ENCODE measurements at regions not wholly inside any gene's neighbourhood (a gene's known extent, or its start where the extent isn't known, plus 50 kb on each side); places are given as distances from the start of the nearest gene placed in this dataset.

DNA sequence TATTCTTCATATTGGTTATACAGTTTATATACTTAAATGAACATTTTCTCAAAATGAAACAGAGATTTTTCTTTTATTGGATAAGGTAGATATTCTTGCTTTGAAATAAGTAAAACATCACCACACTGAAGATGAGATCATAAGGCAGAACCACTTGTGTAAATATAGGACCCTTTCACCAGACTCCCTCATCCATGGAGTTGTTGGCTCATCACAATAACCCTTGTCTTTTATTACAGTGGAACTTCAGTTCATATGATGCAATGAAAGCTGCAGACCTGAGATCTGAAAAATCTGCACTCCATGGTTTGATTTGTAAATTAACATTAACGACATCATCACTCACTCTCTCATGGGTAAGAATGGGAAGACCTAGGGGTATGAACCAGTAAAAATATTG is 51.9 kb upstream of the DBX2 start:
- no peak for DNase-seq

DNA sequence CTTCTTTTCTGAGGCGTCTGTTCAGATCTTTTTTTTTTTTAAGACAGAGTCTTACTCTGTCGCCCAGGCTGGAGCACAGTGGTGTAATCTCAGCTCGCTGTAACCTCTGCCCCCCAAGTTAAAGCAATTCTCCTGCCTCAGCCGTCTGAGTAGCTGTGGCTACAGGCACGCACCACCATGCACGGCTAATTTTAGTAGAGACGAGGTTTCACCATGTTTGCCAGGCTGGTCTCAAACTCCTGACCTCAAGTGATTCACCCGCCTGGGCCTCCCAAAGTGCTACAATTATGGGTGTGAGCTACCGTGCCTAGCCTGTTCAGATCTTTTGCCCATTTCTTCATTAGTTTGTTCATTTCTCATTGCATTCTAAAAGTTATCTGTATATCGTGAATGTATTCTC is 55.1 kb upstream of the DBX2 start:
- DNase-seq: no peak

DNA sequence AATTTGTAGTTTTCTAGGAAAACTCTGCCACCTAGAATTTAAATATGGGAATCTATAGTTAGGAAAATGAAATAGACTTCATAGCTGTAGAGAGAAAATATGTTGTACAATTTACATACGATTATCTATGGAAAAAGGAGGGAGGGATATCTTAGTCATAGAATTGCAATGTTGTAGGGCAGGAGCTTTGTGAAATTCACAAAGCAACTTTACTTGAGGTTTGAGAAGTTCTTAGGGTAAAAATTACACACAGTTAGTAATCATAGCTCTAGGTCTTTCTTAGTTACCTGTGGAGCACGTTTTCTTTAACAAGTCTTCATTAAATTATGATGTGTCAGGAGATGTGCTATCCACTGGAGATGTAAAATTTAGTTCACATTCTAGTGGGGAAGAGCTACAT is 61.4 kb upstream of the DBX2 start:
- DNase-seq: no peak

DNA sequence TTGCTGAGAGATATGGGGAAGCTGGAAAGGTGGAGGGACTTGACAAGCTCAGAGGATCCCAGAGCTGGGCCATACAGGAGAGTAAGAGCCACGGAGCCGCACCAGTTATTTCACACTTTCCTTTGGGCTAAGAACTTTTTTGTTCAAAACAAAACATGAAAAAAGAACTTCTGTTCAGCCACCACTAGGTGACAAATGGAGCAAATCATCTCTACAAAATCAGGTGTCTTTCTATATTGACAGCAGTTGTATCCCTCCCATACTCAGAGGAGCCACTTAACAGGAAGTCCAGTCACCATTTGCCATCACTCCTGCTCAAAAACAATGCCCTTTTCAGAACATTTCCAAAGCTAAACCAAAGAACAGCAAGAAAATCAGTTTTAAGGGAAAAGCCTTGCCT is 70.3 kb upstream of the DBX2 start:
- DNase-seq: no peak

DNA sequence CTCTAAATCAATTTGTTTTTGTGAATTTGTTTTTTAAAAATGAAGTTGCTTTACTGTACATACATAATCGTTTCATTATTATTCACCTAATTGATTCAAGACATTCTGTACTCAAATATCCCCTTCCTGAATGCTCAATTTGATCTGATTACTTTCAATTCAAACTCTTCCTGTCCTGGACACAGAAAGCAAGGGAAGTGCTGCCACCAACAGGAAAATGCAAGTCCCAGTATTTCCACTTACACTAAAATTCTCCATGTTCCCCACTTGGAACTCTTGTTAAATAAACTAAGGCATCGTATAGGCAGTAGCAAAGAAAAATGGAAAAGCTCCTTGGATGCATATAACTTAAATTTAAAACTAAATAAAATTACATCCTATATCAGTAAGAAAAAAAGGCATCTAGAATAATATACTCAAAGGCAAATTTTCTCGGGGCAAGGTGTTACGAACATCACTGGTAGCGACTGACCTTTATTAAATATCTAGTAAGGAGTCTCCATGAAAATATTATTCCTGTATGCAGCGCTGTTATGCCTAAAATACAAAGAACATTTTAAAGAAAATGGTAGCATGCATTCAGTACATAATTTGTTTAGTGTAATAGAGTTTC is 72.0 kb upstream of the DBX2 start:
- DNase-seq: no peak

DNA sequence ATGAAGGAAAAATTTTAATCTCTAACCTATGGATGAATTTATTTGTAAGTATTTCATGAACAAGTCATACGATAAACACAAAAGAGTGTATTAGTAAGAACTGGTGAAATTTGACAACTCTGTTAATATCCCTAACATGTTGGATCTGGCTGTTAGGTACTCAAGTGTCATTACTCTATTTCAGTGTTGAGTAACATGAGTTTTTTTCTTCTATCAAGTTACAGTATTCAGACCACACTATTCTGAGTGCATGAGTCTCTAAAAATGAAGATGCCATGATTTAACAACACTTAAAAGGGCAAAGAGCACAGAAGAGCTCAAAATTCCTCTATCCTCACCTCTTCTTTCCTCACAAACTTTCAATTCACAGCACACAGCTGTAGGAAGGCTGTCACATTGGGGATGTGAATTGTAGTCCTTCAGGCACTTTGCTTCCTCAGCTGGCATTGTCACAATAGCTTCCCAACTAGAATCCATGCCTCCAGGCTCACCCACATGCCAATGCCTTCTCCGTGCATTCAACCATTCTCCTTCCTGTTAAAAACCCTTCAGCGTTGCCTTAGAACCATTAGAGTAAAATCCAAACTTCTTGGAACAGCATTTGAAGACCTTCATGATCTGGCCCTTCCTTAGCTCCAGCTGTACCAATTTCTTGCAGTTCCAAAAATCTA is 73.7 kb upstream of the DBX2 start:
- no peak for DNase-seq

DNA sequence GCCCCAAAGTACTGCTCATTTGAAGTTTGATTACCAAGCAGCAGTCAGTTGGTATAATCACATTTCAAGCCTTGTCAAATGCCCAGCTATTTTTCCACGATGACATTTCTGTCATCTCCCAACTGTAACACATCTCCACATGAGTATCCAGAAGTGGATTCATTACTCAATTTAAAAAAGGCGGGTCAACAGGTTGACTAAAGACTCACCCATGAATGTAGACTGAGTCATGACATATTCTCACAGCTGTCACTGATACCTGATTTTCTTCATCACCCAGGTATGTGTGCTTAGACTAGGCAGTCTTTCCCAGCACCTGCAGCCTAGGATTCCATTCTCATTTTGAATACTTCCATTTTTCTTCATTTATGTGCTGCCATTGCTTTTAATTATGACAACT is 75.1 kb upstream of the DBX2 start:
- DNase-seq: no peak

DNA sequence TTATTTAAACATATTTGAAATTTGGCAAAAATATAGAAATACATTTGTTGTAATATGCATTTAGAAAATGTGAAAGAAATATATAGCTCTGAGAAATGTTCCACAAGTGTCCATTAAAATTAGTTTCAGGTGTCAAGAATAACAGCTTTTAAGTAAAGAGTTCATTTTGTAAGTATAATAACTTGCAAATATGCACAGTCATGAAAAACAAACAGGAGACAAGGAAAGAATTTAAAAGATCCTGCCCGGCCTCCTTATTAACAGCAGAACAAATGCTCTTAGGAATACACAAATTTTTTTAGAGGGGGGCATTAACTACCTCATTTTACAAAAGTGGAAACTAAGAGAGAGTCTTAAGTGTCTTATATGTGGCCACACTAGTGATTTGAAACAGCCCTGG is 77.7 kb upstream of the DBX2 start:
- DNase-seq: no peak

DNA sequence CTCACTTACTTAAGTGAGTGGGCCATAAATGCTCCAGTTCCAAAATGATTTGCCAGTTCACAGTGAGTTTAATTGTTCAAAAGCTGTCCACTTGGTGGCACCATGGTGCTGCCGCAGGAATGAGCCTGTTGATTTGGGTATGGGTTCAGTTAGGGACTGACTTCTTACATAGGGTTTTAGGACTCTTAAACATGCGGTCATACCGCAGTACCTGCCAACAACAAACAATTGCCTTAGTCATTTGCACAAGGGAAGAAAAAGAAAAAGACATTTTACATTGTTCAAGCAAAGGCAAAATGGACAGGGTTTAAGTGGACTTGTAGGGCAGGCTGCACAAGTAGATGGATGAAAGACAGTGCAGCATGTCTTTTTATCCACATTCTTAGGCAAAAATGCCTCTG is 80.0 kb upstream of the DBX2 start:
- peak; percentile 40 for DNase-seq

DNA sequence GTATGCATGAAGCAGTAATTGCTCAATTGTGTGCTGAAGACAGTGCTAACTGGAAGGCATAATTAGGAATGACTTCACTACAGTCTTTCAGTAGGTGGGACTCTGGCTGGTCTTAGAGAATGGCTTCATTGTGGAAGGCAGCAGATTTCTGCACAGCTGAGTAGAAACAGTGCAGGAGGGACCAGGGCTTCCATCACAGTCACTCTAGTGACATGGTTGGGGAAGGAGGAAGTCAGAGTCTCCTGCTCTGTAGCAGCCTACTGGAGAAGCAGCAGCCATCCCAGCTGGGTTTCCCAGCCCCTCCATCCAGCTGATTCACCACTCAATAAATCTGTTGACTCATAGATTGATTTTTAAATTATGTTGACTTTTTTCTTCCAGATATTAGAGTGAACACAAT is 80.6 kb upstream of the DBX2 start:
- no peak for DNase-seq

DNA sequence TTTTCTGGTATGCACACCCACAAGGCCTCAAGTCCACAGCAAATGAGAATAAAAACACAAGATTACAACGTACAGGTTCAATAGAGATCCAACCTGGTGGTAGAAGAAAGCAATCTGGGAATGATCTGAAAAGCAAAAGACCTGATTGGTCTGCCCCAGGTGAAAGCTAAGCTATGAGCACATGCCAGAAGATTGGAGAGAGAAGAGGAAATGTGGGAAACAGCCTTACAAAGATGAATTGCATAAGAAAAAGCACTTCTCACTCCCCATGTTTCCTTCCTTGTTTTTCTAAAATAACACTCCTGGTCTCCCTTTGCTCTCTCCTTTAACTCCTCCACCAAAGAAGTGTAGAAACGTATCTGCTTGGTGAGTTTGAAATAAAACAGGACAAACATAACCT is 77.3 kb upstream of the ANO6 start:
- no peak for DNase-seq

DNA sequence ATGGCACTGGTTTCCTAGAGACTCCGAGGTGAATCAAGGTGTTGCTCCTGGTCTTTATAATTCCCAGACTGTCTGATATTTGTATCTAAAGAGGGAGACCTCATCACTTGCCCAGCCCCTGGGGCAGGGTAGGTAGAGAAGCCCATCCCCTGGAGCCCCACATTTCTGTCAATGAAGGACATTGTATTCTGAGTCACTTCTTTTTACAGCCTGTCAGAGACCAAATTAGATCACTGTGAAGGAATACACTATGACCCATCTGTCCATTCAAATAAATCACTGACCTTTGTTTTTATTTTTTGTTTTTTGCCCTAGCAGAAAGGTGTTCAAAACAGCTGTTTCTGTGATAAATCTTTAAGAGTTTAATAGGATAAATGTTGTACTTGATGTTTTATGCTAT is 67.9 kb upstream of the ANO6 start:
- DNase-seq: no peak

DNA sequence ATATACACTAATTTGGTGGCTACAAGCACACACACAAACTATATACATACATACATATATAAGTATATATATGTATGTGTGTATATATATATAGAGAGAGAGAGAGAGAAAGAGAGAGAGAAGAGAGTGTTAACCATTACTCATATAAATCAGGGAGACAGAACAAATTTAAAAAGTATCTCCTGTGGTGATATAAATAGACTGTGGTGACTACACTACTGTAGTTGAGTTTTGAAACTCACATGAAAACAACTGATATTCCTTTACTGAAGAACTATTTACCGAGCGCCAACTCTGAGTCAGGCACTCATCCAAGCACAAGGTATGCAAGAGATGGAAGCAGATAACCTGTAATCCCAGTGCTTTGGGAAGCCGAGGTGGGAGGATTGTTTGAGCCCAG is 67.3 kb upstream of the ANO6 start:
- no peak for DNase-seq

DNA sequence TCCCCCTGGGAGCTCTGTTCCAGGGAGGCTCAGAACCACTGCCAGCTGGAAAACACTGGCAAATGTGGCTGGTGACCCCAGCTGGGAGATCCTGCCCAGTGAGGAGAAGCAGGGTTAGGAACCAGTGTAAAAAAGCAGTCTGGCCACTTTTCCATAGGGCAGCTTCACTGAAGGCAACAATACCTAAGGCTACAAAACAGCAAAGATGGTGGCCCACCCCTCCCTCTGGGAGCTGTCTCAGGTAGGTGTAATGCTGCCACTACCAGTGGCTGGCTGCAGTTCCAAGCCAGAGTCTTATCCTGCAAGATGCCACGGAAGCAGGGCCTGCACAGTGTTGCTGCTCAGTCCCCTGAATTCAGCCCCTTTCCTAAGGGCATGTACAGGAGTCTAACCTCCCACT is 50.6 kb upstream of the ANO6 start:
- no peak for DNase-seq

DNA sequence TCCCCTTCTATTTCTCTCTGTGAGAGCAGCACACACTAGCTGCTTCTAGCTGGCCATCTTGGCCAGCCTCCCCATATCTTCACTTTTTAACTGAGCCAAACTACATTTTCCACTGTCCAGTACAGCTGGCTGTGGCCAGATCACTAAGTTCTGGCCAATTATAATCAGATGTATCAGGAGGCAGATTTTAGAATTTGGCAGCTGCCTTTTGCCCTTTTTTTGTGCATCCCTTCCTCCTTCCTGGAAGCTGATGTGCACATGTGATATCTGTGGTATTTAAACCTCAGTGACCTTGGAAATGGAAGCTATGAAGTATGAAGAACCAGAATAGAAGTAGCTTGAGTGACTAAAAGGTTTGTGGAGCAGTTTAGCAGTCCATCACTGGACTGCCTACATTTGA is 49.8 kb upstream of the ANO6 start:
- DNase-seq: no peak

Data from COR-L47 (cell line).